H1 (cell line): ENCODE measurements at regions not wholly inside any gene's neighbourhood (a gene's known extent, or its start where the extent isn't known, plus 50 kb on each side); places are given as distances from the start of the nearest gene placed in this dataset.

ENCODE experiments used
- CTCF ChIA-PET: fragments of 300-600 bp; sonication (Branson Sonifier 250); formaldehyde crosslinking; loops from one replicate; lab custom pipeline; 2021; ENCODE audit not compliant: partially characterized antibody; lab: Charles Lee
- POLR2A ChIA-PET: fragments of 300-600 bp; sonication (Branson Sonifier 250); formaldehyde crosslinking; loops from one replicate; lab custom pipeline; 2021; ENCODE audit warnings: inconsistent platforms; ENCODE audit not compliant: partially characterized antibody; lab: Charles Lee
- DNase-seq, 2 experiments: peaks; one replicate each; pipeline versions ENCODE4 v3.0.0 to v3.0.0-alpha.2; 2010 to 2022; ENCODE audit warnings: low spot score in 2 of 2, low read depth in 1 of 2, mixed read lengths in 1 of 2
- FAIRE-seq: peaks from 2 replicates; lab custom pipeline; 2011; peaks lifted over from hg19 to GRCh38; lab: Jason Lieb, UNC
- H2AFZ ChIP-seq: 2 replicates; pipeline ENCODE4 v1.8.1; 2012; ENCODE audit warnings: low read length, inconsistent platforms
- H2AK5ac ChIP-seq: 2 replicates; pipeline ENCODE4 v1.6.1; 2013; ENCODE audit warnings: low read depth, low read length
- H2BK120ac ChIP-seq: replicated peaks from 2 replicates; pipeline ENCODE3; 2013; ENCODE audit warnings: low read depth, low read length, inconsistent platforms
- H2BK12ac ChIP-seq: 2 replicates; pipeline ENCODE4 v1.6.1; 2013; ENCODE audit warnings: low read depth, low read length
- H2BK15ac ChIP-seq: 2 replicates; pipeline ENCODE4 v1.6.1; 2013; ENCODE audit warnings: low read length
- H2BK20ac ChIP-seq: 2 replicates; pipeline ENCODE4 v1.6.1; 2013; ENCODE audit warnings: low read length
- H2BK5ac ChIP-seq: 2 replicates; pipeline ENCODE4 v1.6.1; 2013; ENCODE audit warnings: low read depth, low read length
- H3K14ac ChIP-seq: 2 replicates; pipeline ENCODE4 v1.6.1; 2013; ENCODE audit warnings: inconsistent platforms; ENCODE audit not compliant: insufficient read length
- H3K18ac ChIP-seq: 2 replicates; pipeline ENCODE4 v1.6.1; 2013; ENCODE audit warnings: low read length; ENCODE audit errors: extremely low read depth
- H3K23ac ChIP-seq: 2 replicates; pipeline ENCODE4 v1.6.1; 2013; ENCODE audit warnings: inconsistent platforms; ENCODE audit not compliant: insufficient read length
- H3K23me2 ChIP-seq: 2 replicates; pipeline ENCODE4 v1.6.1; 2013; ENCODE audit warnings: low read depth, low read length
- H3K27ac ChIP-seq: 2 replicates; pipeline ENCODE4 v1.6.1; 2011; ENCODE audit warnings: low read depth, low read length, inconsistent platforms
- H3K27me3 ChIP-seq, 4 experiments: replicated peaks in 1 of 4; 1 replicate in 1 of 4; 2 replicates in 3 of 4; pipeline versions ENCODE4 v1.6.1 to v1.8.1; 2011 to 2013; ENCODE audit warnings: low read length in 3 of 4, mild to moderate bottlenecking in 3 of 4, inconsistent platforms in 2 of 4, mixed read lengths in 2 of 4, moderate library complexity in 1 of 4; ENCODE audit not compliant: control insufficient read depth in 3 of 4, insufficient read depth in 3 of 4; ENCODE audit errors: extremely low read depth in 1 of 4
- H3K36me3 ChIP-seq, 4 experiments: 2 replicates each; pipeline versions ENCODE4 v1.6.1 to v1.8.1; 2011 to 2013; ENCODE audit warnings: mild to moderate bottlenecking in 4 of 4, low read length in 3 of 4, moderate library complexity in 2 of 4, control low read depth in 1 of 4, inconsistent platforms in 1 of 4; ENCODE audit not compliant: insufficient read depth in 4 of 4, control insufficient read depth in 2 of 4
- H3K4ac ChIP-seq: replicated peaks from 2 replicates; pipeline ENCODE3; 2013; ENCODE audit warnings: low read length, low read depth, mixed read lengths, inconsistent platforms; ENCODE audit not compliant: insufficient read length
- H3K4me1 ChIP-seq, 4 experiments: replicated peaks in 1 of 4; 1 replicate in 1 of 4; 2 replicates in 3 of 4; pipeline versions ENCODE4 v1.6.1 to v1.8.1; 2011 to 2013; ENCODE audit warnings: low read length in 3 of 4, inconsistent platforms in 2 of 4, mixed read lengths in 1 of 4; ENCODE audit not compliant: insufficient read depth in 4 of 4, control insufficient read depth in 3 of 4
- H3K4me2 ChIP-seq, 2 experiments: 2 replicates each; pipeline versions ENCODE4 v1.6.1 to v1.8.1; 2011 to 2013; ENCODE audit warnings: low read depth in 2 of 2, low read length in 2 of 2, control low read depth in 1 of 2, inconsistent platforms in 1 of 2, mild to moderate bottlenecking in 1 of 2; ENCODE audit not compliant: insufficient read depth in 1 of 2
- H3K4me3 ChIP-seq, 4 experiments: fragments of 200-600, 300-600 bp in 1 of 4; sonication (generic), shearing (Covaris generic), sonication (Bioruptor Twin) in 1 of 4; 2 replicates each; pipeline versions ENCODE4 v1.5.1 to v1.8.1; 2011 to 2016; ENCODE audit warnings: low read length in 4 of 4, low read depth in 3 of 4, control low read depth in 2 of 4, inconsistent platforms in 2 of 4, mild to moderate bottlenecking in 2 of 4, mixed read lengths in 1 of 4, moderate library complexity in 1 of 4; ENCODE audit not compliant: insufficient read depth in 2 of 4; ENCODE audit errors: extremely low read depth in 1 of 4
- H3K56ac ChIP-seq: replicated peaks from 2 replicates; pipeline ENCODE3; 2013; ENCODE audit warnings: low read depth, mild to moderate bottlenecking, mixed read lengths, low read length, inconsistent platforms; ENCODE audit not compliant: insufficient read length
- H3K79me1 ChIP-seq: 2 replicates; pipeline ENCODE4 v1.6.1; 2013; ENCODE audit warnings: low read depth, low read length, control low read depth
- H3K79me2 ChIP-seq, 2 experiments: 2 replicates each; pipeline versions ENCODE4 v1.6.1 to v1.8.1; 2012 to 2013; ENCODE audit warnings: low read length in 2 of 2, mild to moderate bottlenecking in 2 of 2, inconsistent platforms in 1 of 2; ENCODE audit not compliant: insufficient read depth in 2 of 2, control insufficient read depth in 1 of 2
- H3K9ac ChIP-seq, 4 experiments: replicated peaks in 1 of 4; 1 replicate in 1 of 4; 2 replicates in 3 of 4; pipeline versions ENCODE4 v1.6.1 to v1.8.1; 2011 to 2013; ENCODE audit warnings: low read depth in 3 of 4, low read length in 3 of 4, control low read depth in 2 of 4, mild to moderate bottlenecking in 2 of 4, moderate library complexity in 2 of 4, inconsistent platforms in 1 of 4; ENCODE audit errors: extremely low read depth in 1 of 4
- H3K9me3 ChIP-seq, 2 experiments: 2 replicates each; pipeline versions ENCODE4 v1.6.1 to v1.8.1; 2012 to 2013; ENCODE audit warnings: mild to moderate bottlenecking in 2 of 2, moderate library complexity in 2 of 2, control low read depth in 1 of 2, inconsistent platforms in 1 of 2, low read depth in 1 of 2, low read length in 1 of 2, mixed read lengths in 1 of 2; ENCODE audit not compliant: insufficient read depth in 2 of 2
- H4K20me1 ChIP-seq, 2 experiments: replicated peaks in 1 of 2; 2 replicates each; pipeline versions ENCODE3 to v1.8.1; 2011 to 2013; ENCODE audit warnings: inconsistent platforms in 2 of 2, low read length in 2 of 2, mild to moderate bottlenecking in 1 of 2; ENCODE audit not compliant: insufficient read depth in 2 of 2, control insufficient read depth in 1 of 2
- H4K5ac ChIP-seq: 2 replicates; pipeline ENCODE4 v1.6.1; 2013; ENCODE audit warnings: low read length, low read depth, mixed read lengths, inconsistent platforms; ENCODE audit not compliant: insufficient read length
- H4K8ac ChIP-seq: 2 replicates; pipeline ENCODE4 v1.8.0; 2013; ENCODE audit warnings: mild to moderate bottlenecking, moderate library complexity, low read length, inconsistent platforms; ENCODE audit not compliant: insufficient read depth; ENCODE audit errors: extremely low read depth
- H4K91ac ChIP-seq: replicated peaks from 2 replicates; pipeline ENCODE3; 2013; ENCODE audit warnings: low read length, mixed read lengths, inconsistent platforms; ENCODE audit not compliant: insufficient read length
- BRCA1 ChIP-seq: IDR thresholded peaks from 2 replicates; pipeline ENCODE4 v1.6.1; 2012; ENCODE audit warnings: low read depth, low read length, improper control_type of control experiment
- CBX5 ChIP-seq: fragments of 300-800, 300-1000 bp; sonication (generic); IDR thresholded peaks from 2 replicates; pipeline ENCODE4 v1.7.1; 2016; ENCODE audit warnings: antibody characterized with exemption, low read length, low read depth
- CBX8 ChIP-seq: fragments of 300-800, 300-1000 bp; sonication (generic); IDR thresholded peaks from 2 replicates; pipeline ENCODE4 v1.7.1; 2016; ENCODE audit warnings: low read depth, low read length, borderline replicate concordance
- CTBP2 ChIP-seq: IDR thresholded peaks from 2 replicates; pipeline ENCODE4 v1.7.0; 2011; ENCODE audit warnings: borderline replicate concordance, mild to moderate bottlenecking, moderate library complexity, mixed read lengths, low read length; ENCODE audit not compliant: insufficient read depth, insufficient read length
- HDAC6 ChIP-seq: IDR thresholded peaks from one replicate; pipeline ENCODE4 v1.7.1; 2012; ENCODE audit warnings: low read depth, mild to moderate bottlenecking, inconsistent platforms, low read length, moderate library complexity
- NANOG ChIP-seq: IDR thresholded peaks from 2 replicates; pipeline ENCODE4 v1.6.1; 2011; ENCODE audit warnings: low read length, low read depth, mild to moderate bottlenecking, inconsistent platforms; ENCODE audit not compliant: insufficient read depth, poor library complexity, severe bottlenecking
- POLR2A ChIP-seq, 2 experiments: IDR thresholded peaks; 1 replicate in 1 of 2; 2 replicates in 1 of 2; pipeline ENCODE4 v1.6.1; 2011; ENCODE audit warnings: low read depth in 2 of 2, low read length in 2 of 2, mild to moderate bottlenecking in 2 of 2; ENCODE audit errors: control extremely low read depth in 1 of 2
- POLR2AphosphoS5 ChIP-seq: IDR thresholded peaks from 2 replicates; pipeline ENCODE4 v1.6.1; 2011; ENCODE audit warnings: low read depth, low read length
- SAP30 ChIP-seq: fragments of 300-600 bp; sonication (generic); IDR thresholded peaks from 2 replicates; pipeline ENCODE4 v1.7.1; 2012; ENCODE audit warnings: low read length, moderate library complexity, mild to moderate bottlenecking, inconsistent platforms; ENCODE audit not compliant: insufficient read depth, insufficient replicate concordance
- SIRT6 ChIP-seq: IDR thresholded peaks from one replicate; pipeline ENCODE4 v1.7.1; 2012; ENCODE audit warnings: low read length, inconsistent platforms
- whole genome bisulfite sequencing, 2 experiments: shearing (Covaris generic) in 1 of 2; methylation state at CpG; one replicate each; pipeline versions ENCODE4 v1.1.6 to v1.1.7; 2013 to 2015; ENCODE audit warnings: low lambda C conversion rate in 2 of 2, mixed read lengths in 2 of 2, inconsistent platforms in 1 of 2, low coverage in 1 of 2, missing lambda C conversion rate in 1 of 2; ENCODE audit not compliant: insufficient replicate concordance in 2 of 2, insufficient coverage in 1 of 2, insufficient read length in 1 of 2; ENCODE audit errors: extremely low coverage in 1 of 2, missing lambda C conversion rate in 1 of 2; 5-methylcytosine and 5-hydroxymethylcytosine counted together

DNA sequence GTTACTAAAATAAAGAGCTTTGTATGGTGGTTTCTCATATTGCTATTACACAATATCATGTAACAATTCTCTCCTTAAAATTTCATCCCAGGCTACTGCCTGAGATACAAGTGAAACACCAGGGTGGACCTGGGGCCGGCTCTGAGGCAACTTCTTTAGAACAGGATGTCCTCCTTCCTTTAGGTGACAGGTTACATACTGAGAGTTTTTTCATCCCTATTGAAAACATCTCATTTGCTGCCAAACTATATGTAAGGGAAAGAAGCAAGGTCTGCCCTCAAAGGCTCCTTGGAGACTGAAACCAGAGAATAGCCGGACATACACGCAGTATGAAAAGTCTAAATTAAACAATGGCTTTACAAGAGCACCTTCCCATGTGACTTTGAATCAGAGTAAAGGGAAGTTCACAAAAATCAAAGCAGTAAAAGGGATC is 139.9 kb downstream of the DUSP6 start:
- Histone ChIP-seq H3K27ac (no peak overlapping the region), H2BK120ac (no peak overlapping the region), H3K23me2 (no peaks in the 10 kb centered on the region), H2AK5ac (no peak overlapping the region), H4K91ac (no peak overlapping the region), H4K20me1 (no peaks in the 10 kb centered on the region), H3K27me3 (no peaks in the 10 kb centered on the region), H3K4me1 (no peaks in the 10 kb centered on the region), H3K4me2 (no peak overlapping the region), H3K18ac (no peak overlapping the region), H3K9me3 (no peaks in the 10 kb centered on the region), H2BK20ac (no peak overlapping the region), H2BK12ac (no peak overlapping the region), H2BK15ac (no peak overlapping the region), H3K4ac (no peak overlapping the region), H3K36me3 (no peaks in the 10 kb centered on the region), H4K5ac (no peak overlapping the region), H2BK5ac (no peak overlapping the region), H3K56ac (no peak overlapping the region), H3K14ac (no peak overlapping the region), H3K79me2 (no peaks in the 10 kb centered on the region), H3K9ac (no peak overlapping the region), H2AFZ (no peak overlapping the region), H3K23ac (no peak overlapping the region), H3K4me3 (no peak overlapping the region), H3K79me1 (no peaks in the 10 kb centered on the region), H4K8ac (no peak overlapping the region)
- DNase-seq (no peak), FAIRE-seq (no peak)
- TF ChIP-seq CBX8 (no peak), CTBP2 (no peak), NANOG (no peak), POLR2A (IDR thresholded peaks at IDR 0.05; ENCODE audit: control extremely low read depth in 1 of 2, low read depth in 2 of 2, low read length in 2 of 2) (no peak), POLR2AphosphoS5 (no peak), BRCA1 (no peak), HDAC6 (no peak), SAP30 (no peak), SIRT6 (no peak), CBX5 (no peak)
- POLR2A ChIA-PET: no interaction called here
- CTCF ChIA-PET: no interaction called here
- 86% methylated on average over 3 of the region's 3 CpGs; no CpG with 5 or more reads in 1 of the 2 experiments for WGBS, 2 experiments
